ENCODE measurements at regions not wholly inside any gene's neighbourhood (a gene's known extent, or its start where the extent isn't known, plus 50 kb on each side); places are given as distances from the start of the nearest gene placed in this dataset.

DNA sequence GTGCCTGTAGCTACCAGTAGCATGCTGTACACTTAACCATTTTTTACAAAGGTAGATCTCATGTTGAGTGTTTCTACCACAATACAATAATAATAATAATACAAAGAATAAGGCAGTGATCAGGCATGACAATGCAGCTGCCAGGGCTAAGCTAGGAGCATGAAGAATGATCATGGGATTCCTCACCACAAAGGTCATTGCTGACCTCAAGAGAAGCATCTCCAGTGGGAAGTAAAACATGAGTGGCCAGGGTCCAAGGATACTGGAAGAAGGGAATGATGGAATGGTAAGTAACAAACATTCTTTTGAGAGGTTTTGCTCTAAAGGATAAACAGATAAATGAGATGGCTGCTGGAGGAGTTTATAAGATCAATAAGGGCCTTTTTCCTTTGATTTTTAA lies 591.1 kb downstream of the TNS3 start:
- ATAC-seq (replicated peaks in 1 of 4) (no peak), DNase-seq (no peak)
- POLR2A ChIA-PET = no interaction called here
- H3K27ac Mint-ChIP-seq = no peak overlapping the region
- Histone ChIP-seq H3K27ac (ENCODE audit: low read length) (no peak overlapping the region), H3K4me3 (ENCODE audit: control insufficient read depth in 1 of 2, extremely low read depth in 1 of 2, low read length in 1 of 2) (no peak overlapping the region), H3K36me3 (ENCODE audit: control insufficient read depth in 2 of 2, extremely low read depth in 1 of 2, insufficient read depth in 1 of 2, low read length in 1 of 2) (no peaks in the 10 kb centered on the region), H3K27me3 (replicated peaks in 1 of 2; ENCODE audit: control insufficient read depth in 2 of 2, extremely low read depth in 1 of 2, insufficient read depth in 2 of 2, low read length in 1 of 2) (no peaks in the 10 kb centered on the region), H3K9me3 (no peaks in the 10 kb centered on the region), H3K4me1 (ENCODE audit: control insufficient read depth in 1 of 2, extremely low read depth in 1 of 2, insufficient read depth in 2 of 2, low read length in 2 of 2) (no peaks in the 10 kb centered on the region)
- peaks cover 0 to 4% (median 0%) of the 10 kb centered on the region in 3 donors for H3K9me3 Mint-ChIP-seq
- no peaks in the 10 kb centered on the region for H3K27me3 Mint-ChIP-seq
- H3K36me3 Mint-ChIP-seq = no peaks in the 10 kb centered on the region
- CTCF ChIA-PET = no interaction called here
- H3K4me1 Mint-ChIP-seq = no peaks in the 10 kb centered on the region
- no peak overlapping the region for H3K4me3 Mint-ChIP-seq

DNA sequence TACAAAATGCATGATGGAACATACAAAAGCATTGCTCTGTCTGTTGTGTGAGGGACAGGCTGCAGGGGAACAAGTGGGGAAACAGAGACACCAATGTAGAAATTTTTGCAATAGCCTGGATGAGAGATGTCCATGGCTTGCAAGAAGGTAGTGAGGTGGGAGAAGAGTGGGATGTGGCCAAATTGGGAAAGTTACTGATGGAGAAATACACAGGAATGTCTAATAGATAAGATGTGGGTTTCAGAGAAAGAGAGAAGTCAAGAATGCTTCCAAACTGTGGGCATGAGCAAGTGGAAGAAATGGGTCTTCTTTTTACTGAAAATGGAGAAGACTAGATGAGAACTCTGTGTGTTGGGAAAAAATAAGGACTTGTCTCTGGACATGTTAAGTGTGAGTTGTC lies 592.7 kb downstream of the TNS3 start:
- no peaks in the 10 kb centered on the region for H3K9me3 ChIP-seq
- H3K27ac Mint-ChIP-seq = no peak overlapping the region
- H3K4me3 ChIP-seq (ENCODE audit: control insufficient read depth in 1 of 2, extremely low read depth in 1 of 2, low read length in 1 of 2) = no peak overlapping the region
- no peaks in the 10 kb centered on the region for H3K4me1 Mint-ChIP-seq
- DNase-seq = no peak
- peaks cover 0 to 7% (median 4%) of the 10 kb centered on the region in 3 donors for H3K9me3 Mint-ChIP-seq
- H3K27me3 ChIP-seq (replicated peaks in 1 of 2; ENCODE audit: control insufficient read depth in 2 of 2, extremely low read depth in 1 of 2, insufficient read depth in 2 of 2, low read length in 1 of 2) = no peaks in the 10 kb centered on the region
- no peaks in the 10 kb centered on the region for H3K36me3 ChIP-seq (ENCODE audit: control insufficient read depth in 2 of 2, extremely low read depth in 1 of 2, insufficient read depth in 1 of 2, low read length in 1 of 2)
- no peak overlapping the region for H3K27ac ChIP-seq (ENCODE audit: low read length)
- CTCF ChIA-PET = no interaction called here
- H3K36me3 Mint-ChIP-seq = no peaks in the 10 kb centered on the region
- no peak overlapping the region for H3K4me3 Mint-ChIP-seq
- POLR2A ChIA-PET = no interaction called here
- ATAC-seq (replicated peaks in 1 of 4) = no peak
- no peaks in the 10 kb centered on the region for H3K4me1 ChIP-seq (ENCODE audit: control insufficient read depth in 1 of 2, extremely low read depth in 1 of 2, insufficient read depth in 2 of 2, low read length in 2 of 2)
- H3K27me3 Mint-ChIP-seq = no peaks in the 10 kb centered on the region

DNA sequence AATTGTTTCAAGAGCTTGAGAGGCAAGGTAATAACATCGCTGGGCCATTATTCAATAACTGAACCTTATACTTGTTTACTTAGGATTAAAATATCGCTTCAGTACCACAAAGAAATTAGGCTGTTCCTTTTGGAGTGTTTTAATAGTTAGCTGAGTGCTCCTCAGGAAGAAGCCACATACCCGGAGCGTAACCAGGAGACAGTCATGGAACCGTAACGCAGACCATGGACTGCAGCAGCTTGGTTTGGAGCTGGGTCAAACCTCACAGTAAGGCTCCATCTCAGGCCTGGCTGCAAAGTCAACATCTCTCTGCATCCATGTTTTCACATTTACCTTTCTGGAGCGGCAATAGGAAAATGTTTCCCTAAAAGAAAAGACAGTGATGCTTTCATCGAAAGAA lies 599.0 kb downstream of the TNS3 start:
- POLR2A ChIA-PET = no interaction called here
- H3K36me3 Mint-ChIP-seq = no peaks in the 10 kb centered on the region
- Histone ChIP-seq H3K9me3 (no peaks in the 10 kb centered on the region), H3K27me3 (replicated peaks in 1 of 2; ENCODE audit: control insufficient read depth in 2 of 2, extremely low read depth in 1 of 2, insufficient read depth in 2 of 2, low read length in 1 of 2) (no peaks in the 10 kb centered on the region), H3K4me1 (ENCODE audit: control insufficient read depth in 1 of 2, extremely low read depth in 1 of 2, insufficient read depth in 2 of 2, low read length in 2 of 2) (no peaks in the 10 kb centered on the region), H3K4me3 (ENCODE audit: control insufficient read depth in 1 of 2, extremely low read depth in 1 of 2, low read length in 1 of 2) (no peak overlapping the region), H3K36me3 (ENCODE audit: control insufficient read depth in 2 of 2, extremely low read depth in 1 of 2, insufficient read depth in 1 of 2, low read length in 1 of 2) (no peaks in the 10 kb centered on the region), H3K27ac (ENCODE audit: low read length) (no peak overlapping the region)
- H3K9me3 Mint-ChIP-seq = peaks cover 3 to 16% (median 6%) of the 10 kb centered on the region in 3 donors
- 100% methylated on average over 3 of the region's 8 CpGs for WGBS (ENCODE audit: insufficient coverage)
- no peak overlapping the region for H3K4me3 Mint-ChIP-seq
- no peak for DNase-seq
- CTCF ChIA-PET = no interaction called here
- no peak for ATAC-seq (replicated peaks in 1 of 4)
- H3K27me3 Mint-ChIP-seq = no peaks in the 10 kb centered on the region
- H3K27ac Mint-ChIP-seq = no peak overlapping the region
- H3K4me1 Mint-ChIP-seq = no peaks in the 10 kb centered on the region

DNA sequence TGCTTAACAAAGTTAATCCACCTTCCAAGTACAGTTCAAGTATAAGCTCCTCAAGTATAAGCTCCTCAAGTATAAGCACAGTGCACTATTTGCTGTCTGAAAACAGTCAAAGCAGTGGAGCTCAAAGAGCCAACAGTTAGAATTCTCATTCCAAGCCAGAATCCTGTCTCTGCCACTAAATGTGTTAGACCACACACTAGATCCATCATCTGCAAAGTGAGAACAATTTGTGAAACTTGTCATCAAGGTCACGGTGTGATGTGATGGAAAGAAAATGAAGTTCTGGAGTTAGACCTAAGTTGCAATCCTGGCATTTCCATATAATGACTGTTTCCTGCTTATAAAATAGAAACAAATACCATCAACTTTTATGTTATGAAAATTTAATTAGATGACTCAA lies 602.5 kb downstream of the TNS3 start:
- peaks cover 3 to 9% (median 5%) of the 10 kb centered on the region in 3 donors for H3K9me3 Mint-ChIP-seq
- ChIA-PET POLR2A (no interaction called here), CTCF (no interaction called here)
- no peaks in the 10 kb centered on the region for H3K36me3 ChIP-seq (ENCODE audit: control insufficient read depth in 2 of 2, extremely low read depth in 1 of 2, insufficient read depth in 1 of 2, low read length in 1 of 2)
- no peak overlapping the region for H3K27ac Mint-ChIP-seq
- H3K4me1 ChIP-seq (ENCODE audit: control insufficient read depth in 1 of 2, extremely low read depth in 1 of 2, insufficient read depth in 2 of 2, low read length in 2 of 2) = no peaks in the 10 kb centered on the region
- ATAC-seq (replicated peaks in 1 of 4) (no peak), DNase-seq (no peak)
- no peak overlapping the region for H3K27ac ChIP-seq (ENCODE audit: low read length)
- H3K27me3 ChIP-seq (replicated peaks in 1 of 2; ENCODE audit: control insufficient read depth in 2 of 2, extremely low read depth in 1 of 2, insufficient read depth in 2 of 2, low read length in 1 of 2) = no peaks in the 10 kb centered on the region
- no peaks in the 10 kb centered on the region for H3K4me1 Mint-ChIP-seq
- H3K9me3 ChIP-seq = no peaks in the 10 kb centered on the region
- WGBS (ENCODE audit: insufficient coverage) = no CpG with 5 or more reads among the region's 1 CpG
- no peak overlapping the region for H3K4me3 Mint-ChIP-seq
- no peak overlapping the region for H3K4me3 ChIP-seq (ENCODE audit: control insufficient read depth in 1 of 2, extremely low read depth in 1 of 2, low read length in 1 of 2)
- no peaks in the 10 kb centered on the region for H3K27me3 Mint-ChIP-seq
- no peaks in the 10 kb centered on the region for H3K36me3 Mint-ChIP-seq

DNA sequence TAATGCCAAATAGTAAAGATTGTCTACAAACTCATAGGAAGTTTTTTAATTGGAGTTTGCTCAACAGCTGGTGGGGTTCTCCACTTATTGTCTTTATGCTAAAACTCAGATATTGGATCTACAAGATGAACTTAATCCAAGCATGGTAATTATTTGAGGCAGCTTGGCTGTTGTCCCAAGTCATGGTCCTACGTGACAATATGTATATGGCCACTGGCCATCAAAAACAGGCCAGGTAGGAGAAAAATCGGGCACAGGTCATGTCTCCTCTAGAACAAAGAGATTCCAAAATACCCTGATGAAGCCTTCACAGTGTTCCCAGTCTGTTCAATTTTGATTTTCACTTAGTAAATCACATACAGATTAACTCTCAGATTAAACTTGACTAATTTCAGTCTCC lies 606.4 kb downstream of the TNS3 start:
- Mint-ChIP-seq H3K27ac (no peak overlapping the region), H3K4me3 (no peak overlapping the region), H3K36me3 (no peaks in the 10 kb centered on the region), H3K27me3 (no peaks in the 10 kb centered on the region), H3K4me1 (no peaks in the 10 kb centered on the region), H3K9me3 (peaks cover 0 to 1% (median under 1%) of the 10 kb centered on the region in 3 donors)
- ChIA-PET POLR2A (no interaction called here), CTCF (no interaction called here)
- WGBS (ENCODE audit: insufficient coverage) = 59% methylated on average over 2 of the region's 2 CpGs
- no peak overlapping the region for H3K4me3 ChIP-seq (ENCODE audit: control insufficient read depth in 1 of 2, extremely low read depth in 1 of 2, low read length in 1 of 2)
- ATAC-seq (replicated peaks in 1 of 4) = no peak
- no peaks in the 10 kb centered on the region for H3K9me3 ChIP-seq
- H3K4me1 ChIP-seq (ENCODE audit: control insufficient read depth in 1 of 2, extremely low read depth in 1 of 2, insufficient read depth in 2 of 2, low read length in 2 of 2) = no peaks in the 10 kb centered on the region
- no peaks in the 10 kb centered on the region for H3K27me3 ChIP-seq (replicated peaks in 1 of 2; ENCODE audit: control insufficient read depth in 2 of 2, extremely low read depth in 1 of 2, insufficient read depth in 2 of 2, low read length in 1 of 2)
- DNase-seq = no peak
- no peaks in the 10 kb centered on the region for H3K36me3 ChIP-seq (ENCODE audit: control insufficient read depth in 2 of 2, extremely low read depth in 1 of 2, insufficient read depth in 1 of 2, low read length in 1 of 2)
- H3K27ac ChIP-seq (ENCODE audit: low read length) = no peak overlapping the region

DNA sequence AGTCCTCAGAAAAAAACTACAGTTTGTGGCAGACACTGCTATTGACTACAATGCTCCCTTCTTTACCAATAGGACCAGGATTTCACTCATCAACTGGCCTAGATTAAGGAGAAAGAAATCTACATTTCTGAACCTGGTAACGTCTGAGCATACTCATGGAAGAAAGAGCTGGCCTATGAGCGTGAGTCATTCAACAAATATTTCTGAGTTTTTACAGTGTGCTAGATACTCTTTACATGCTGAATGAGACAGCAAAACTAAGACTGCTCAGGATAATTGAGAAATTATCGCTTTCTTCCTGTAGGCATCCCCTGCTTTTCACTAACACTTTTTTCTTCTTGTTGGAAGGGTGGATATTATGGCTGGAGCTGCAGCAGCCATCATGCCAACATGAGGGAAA lies 609.7 kb downstream of the TNS3 start:
- Histone ChIP-seq H3K9me3 (no peaks in the 10 kb centered on the region), H3K36me3 (ENCODE audit: control insufficient read depth in 2 of 2, extremely low read depth in 1 of 2, insufficient read depth in 1 of 2, low read length in 1 of 2) (no peaks in the 10 kb centered on the region), H3K4me1 (ENCODE audit: control insufficient read depth in 1 of 2, extremely low read depth in 1 of 2, insufficient read depth in 2 of 2, low read length in 2 of 2) (no peaks in the 10 kb centered on the region), H3K27ac (ENCODE audit: low read length) (no peak overlapping the region), H3K27me3 (replicated peaks in 1 of 2; ENCODE audit: control insufficient read depth in 2 of 2, extremely low read depth in 1 of 2, insufficient read depth in 2 of 2, low read length in 1 of 2) (no peaks in the 10 kb centered on the region), H3K4me3 (ENCODE audit: control insufficient read depth in 1 of 2, extremely low read depth in 1 of 2, low read length in 1 of 2) (no peak overlapping the region)
- no peaks in the 10 kb centered on the region for H3K4me1 Mint-ChIP-seq
- ChIA-PET CTCF (no interaction called here), POLR2A (no interaction called here)
- ATAC-seq (replicated peaks in 1 of 4) = no peak
- DNase-seq = no peak
- no peak overlapping the region for H3K4me3 Mint-ChIP-seq
- no peak overlapping the region for H3K27ac Mint-ChIP-seq
- no peaks in the 10 kb centered on the region for H3K36me3 Mint-ChIP-seq
- peaks cover 0 to 15% (median 10%) of the 10 kb centered on the region in 3 donors for H3K9me3 Mint-ChIP-seq
- no peaks in the 10 kb centered on the region for H3K27me3 Mint-ChIP-seq
- WGBS (ENCODE audit: insufficient coverage) = 89% methylated on average over 2 of the region's 3 CpGs

DNA sequence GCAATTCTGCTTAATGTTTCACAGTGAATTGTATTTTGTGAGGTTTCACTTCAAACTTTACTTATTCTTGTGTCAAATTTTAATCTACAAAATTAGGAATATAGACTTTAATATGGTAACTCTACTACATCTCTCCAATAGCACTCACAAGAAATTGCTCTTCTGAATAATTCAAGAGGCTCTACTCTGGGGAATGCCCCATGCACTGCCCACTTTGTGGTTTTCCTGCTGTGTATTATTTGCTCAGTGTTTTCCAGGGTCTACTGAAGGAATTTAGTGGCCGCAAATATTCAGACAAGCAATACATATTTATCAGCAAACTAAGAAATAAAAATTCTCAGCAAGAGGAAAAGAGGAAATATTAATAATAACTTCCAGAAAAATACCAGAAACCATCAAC lies 611.4 kb downstream of the TNS3 start:
- WGBS (ENCODE audit: insufficient coverage) = no CpG with 5 or more reads among the region's 1 CpG
- H3K27ac Mint-ChIP-seq = no peak overlapping the region
- CTCF ChIA-PET = no interaction called here

More for the DNA sequence above, 611.4 kb downstream of the TNS3 start:
- H3K9me3 ChIP-seq = no peaks in the 10 kb centered on the region
- Mint-ChIP-seq H3K36me3 (no peaks in the 10 kb centered on the region), H3K4me1 (no peaks in the 10 kb centered on the region), H3K27me3 (no peaks in the 10 kb centered on the region), H3K9me3 (peaks cover under 1 to 18% (median 15%) of the 10 kb centered on the region in 3 donors), H3K4me3 (no peak overlapping the region)
- no peaks in the 10 kb centered on the region for H3K4me1 ChIP-seq (ENCODE audit: control insufficient read depth in 1 of 2, extremely low read depth in 1 of 2, insufficient read depth in 2 of 2, low read length in 2 of 2)
- H3K27ac ChIP-seq (ENCODE audit: low read length) = no peak overlapping the region
- H3K36me3 ChIP-seq (ENCODE audit: control insufficient read depth in 2 of 2, extremely low read depth in 1 of 2, insufficient read depth in 1 of 2, low read length in 1 of 2) = no peaks in the 10 kb centered on the region
- H3K4me3 ChIP-seq (ENCODE audit: control insufficient read depth in 1 of 2, extremely low read depth in 1 of 2, low read length in 1 of 2) = no peak overlapping the region
- H3K27me3 ChIP-seq (replicated peaks in 1 of 2; ENCODE audit: control insufficient read depth in 2 of 2, extremely low read depth in 1 of 2, insufficient read depth in 2 of 2, low read length in 1 of 2) = no peaks in the 10 kb centered on the region
- ATAC-seq (replicated peaks in 1 of 4) = no peak
- POLR2A ChIA-PET = no interaction called here
- DNase-seq = no peak

All from T-cell (primary cell).